ENCODE measurements at regions not wholly inside any gene's neighbourhood (a gene's known extent, or its start where the extent isn't known, plus 50 kb on each side); places are given as distances from the start of the nearest gene placed in this dataset.

DNA sequence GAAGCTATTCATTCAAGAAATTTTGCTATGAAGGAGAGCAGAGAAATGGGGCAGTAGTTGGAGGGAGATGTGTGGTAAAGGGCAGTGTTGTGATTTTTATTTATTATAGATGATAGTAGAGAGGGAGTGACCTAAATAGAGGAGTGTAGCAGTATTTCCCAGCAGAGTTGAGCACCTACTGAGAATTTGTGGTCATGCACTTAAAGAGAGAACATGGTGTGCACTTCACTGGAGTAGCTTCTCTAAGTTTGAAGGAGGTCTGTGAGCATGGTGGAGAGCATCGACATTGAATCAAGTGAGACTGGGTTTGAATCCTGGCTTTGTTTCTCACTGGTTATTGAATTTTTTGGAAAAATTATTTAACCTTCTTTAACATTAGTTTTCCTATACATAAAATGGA, 129.2 kb downstream of the AQP4 start:
- no peak for DNase-seq (ENCODE audit: low read depth, low spot score)
- in situ Hi-C loops (cut with HindIII; ENCODE audit: low sequenced_read_pairs), result no loop called here
- TF ChIP-seq, protein P1, sequence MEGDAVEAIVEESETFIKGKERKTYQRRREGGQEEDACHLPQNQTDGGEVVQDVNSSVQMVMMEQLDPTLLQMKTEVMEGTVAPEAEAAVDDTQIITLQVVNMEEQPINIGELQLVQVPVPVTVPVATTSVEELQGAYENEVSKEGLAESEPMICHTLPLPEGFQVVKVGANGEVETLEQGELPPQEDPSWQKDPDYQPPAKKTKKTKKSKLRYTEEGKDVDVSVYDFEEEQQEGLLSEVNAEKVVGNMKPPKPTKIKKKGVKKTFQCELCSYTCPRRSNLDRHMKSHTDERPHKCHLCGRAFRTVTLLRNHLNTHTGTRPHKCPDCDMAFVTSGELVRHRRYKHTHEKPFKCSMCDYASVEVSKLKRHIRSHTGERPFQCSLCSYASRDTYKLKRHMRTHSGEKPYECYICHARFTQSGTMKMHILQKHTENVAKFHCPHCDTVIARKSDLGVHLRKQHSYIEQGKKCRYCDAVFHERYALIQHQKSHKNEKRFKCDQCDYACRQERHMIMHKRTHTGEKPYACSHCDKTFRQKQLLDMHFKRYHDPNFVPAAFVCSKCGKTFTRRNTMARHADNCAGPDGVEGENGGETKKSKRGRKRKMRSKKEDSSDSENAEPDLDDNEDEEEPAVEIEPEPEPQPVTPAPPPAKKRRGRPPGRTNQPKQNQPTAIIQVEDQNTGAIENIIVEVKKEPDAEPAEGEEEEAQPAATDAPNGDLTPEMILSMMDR (IDR thresholded peaks at IDR 0.05; ENCODE audit: low read depth, low read length), result no peak
- no peak overlapping the region for H3K4me3 ChIP-seq (ENCODE audit: low read depth, low read length)

GRCh38 chr18:26734760-26735159, 130.7 kb downstream of the AQP4 start:
- in situ Hi-C loops (cut with HindIII; ENCODE audit: low sequenced_read_pairs), result no loop called here
- no peak for DNase-seq (ENCODE audit: low read depth, low spot score)
- TF ChIP-seq, protein P1 (IDR thresholded peaks at IDR 0.05; ENCODE audit: low read depth, low read length), result no peak
- H3K4me3 ChIP-seq (ENCODE audit: low read depth, low read length), result no peak overlapping the region

GRCh38 chr18:26729449-26729848, 136.1 kb downstream of the AQP4 start:
- TF ChIP-seq, protein P1 (IDR thresholded peaks at IDR 0.05; ENCODE audit: low read depth, low read length), result no peak
- in situ Hi-C loops (cut with HindIII; ENCODE audit: low sequenced_read_pairs), result no loop called here
- DNase-seq (ENCODE audit: low read depth, low spot score), result no peak
- H3K4me3 ChIP-seq (ENCODE audit: low read depth, low read length), result no peak overlapping the region

DNA sequence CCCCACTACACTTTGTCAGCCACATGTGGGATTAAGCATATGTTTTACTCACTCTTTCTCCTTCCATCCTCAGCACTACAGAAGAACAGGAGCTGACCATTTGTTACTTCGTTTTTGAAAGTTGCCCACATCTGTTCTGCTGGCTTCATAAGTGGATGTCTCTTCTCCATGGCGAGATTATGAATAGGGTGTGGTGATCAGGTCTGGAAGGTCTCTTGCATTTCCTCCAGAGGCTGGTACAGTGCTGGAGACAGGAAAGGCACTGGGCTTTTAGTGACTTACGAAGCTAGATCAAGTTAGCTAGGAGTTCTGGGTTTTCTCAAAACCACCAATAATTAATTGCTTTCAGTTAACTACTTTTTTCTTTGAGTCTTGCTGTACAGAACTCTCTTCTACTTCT, 136.5 kb downstream of the AQP4 start:
- DNase-seq (ENCODE audit: low read depth, low spot score), result no peak

DNA sequence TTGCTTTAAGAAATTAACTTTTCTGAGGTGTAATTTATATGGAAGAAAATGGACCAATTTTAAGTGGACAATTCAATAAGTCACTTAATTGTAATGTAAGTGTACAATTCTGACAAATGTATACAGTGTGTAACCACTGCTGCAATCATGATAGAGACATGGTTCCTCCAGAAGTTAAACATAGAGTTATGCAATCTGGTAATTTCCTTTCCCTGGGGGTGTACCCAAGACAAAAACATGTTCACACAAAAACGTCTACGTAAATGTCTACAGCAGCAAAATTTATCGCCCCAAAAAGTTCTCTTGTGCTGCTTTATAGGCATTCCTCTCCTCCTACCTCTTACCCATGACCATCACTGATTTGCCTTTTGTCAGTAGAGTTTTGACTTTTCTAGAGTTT, 141.5 kb downstream of the AQP4 start:
- no peak overlapping the region for H3K4me3 ChIP-seq (ENCODE audit: low read depth, low read length)
- TF ChIP-seq, protein P1 (IDR thresholded peaks at IDR 0.05; ENCODE audit: low read depth, low read length), result no peak
- in situ Hi-C loops (cut with HindIII; ENCODE audit: low sequenced_read_pairs), result no loop called here
- no peak for DNase-seq (ENCODE audit: low read depth, low spot score)

More for the DNA sequence above, 136.5 kb downstream of the AQP4 start:
- no peak overlapping the region for H3K4me3 ChIP-seq (ENCODE audit: low read depth, low read length)
- in situ Hi-C loops (cut with HindIII; ENCODE audit: low sequenced_read_pairs), result no loop called here
- TF ChIP-seq, protein P1 (IDR thresholded peaks at IDR 0.05; ENCODE audit: low read depth, low read length), result no peak

DNA sequence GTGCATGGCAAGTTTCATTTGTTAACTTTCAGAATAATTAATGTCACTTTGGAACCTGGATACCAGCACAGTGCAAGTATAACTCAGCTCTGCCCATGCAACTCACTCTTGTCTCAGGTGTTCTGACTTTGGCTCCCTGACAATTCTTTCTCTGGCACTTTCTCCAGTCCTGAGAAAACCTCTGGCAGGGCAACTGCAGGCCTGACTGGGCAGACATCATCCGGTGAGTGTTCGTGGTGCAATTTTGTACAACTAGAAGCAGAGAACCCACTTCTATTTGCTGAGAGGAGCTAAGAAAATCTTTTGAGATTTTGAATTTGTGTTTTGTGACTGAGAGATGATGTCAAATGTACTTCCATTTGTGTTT, 143.0 kb downstream of the AQP4 start:
- DNase-seq (ENCODE audit: low read depth, low spot score), result no peak
- no peak overlapping the region for H3K4me3 ChIP-seq (ENCODE audit: low read depth, low read length)
- TF ChIP-seq, protein P1 (IDR thresholded peaks at IDR 0.05; ENCODE audit: low read depth, low read length), result no peak
- in situ Hi-C loops (cut with HindIII; ENCODE audit: low sequenced_read_pairs), result no loop called here
